WTC11 (cell line): ENCODE measurements at regions not wholly inside any gene's neighbourhood (a gene's known extent, or its start where the extent isn't known, plus 50 kb on each side); places are given as distances from the start of the nearest gene placed in this dataset.

Source experiments
- ATAC-seq: fragments of 200-7000 bp; cut with Tn5 transposase; 2 replicates; pipeline ENCODE4 v1.10.0; 2021; ENCODE audit warnings: mild to moderate bottlenecking, moderate library complexity
- CTCF ChIA-PET: fragments of 300-600 bp; sonication (Branson Sonifier 250); formaldehyde crosslinking; loops from one replicate; lab custom pipeline; 2021; ENCODE audit warnings: antibody characterized with exemption; lab: Charles Lee
- POLR2A ChIA-PET: fragments of 350-600 bp; sonication (Branson Sonifier 250); formaldehyde crosslinking; loops from one replicate; lab custom pipeline; 2021; ENCODE audit warnings: antibody characterized with exemption; lab: Charles Lee
- DNase-seq: peaks from one replicate; pipeline ENCODE4 v3.0.0; 2021; ENCODE audit warnings: low spot score
- H3K27ac Mint-ChIP-seq: 2 replicates; pipeline ENCODE4 v1.8.0; 2021; ENCODE audit warnings: mixed read lengths
- H3K27me3 Mint-ChIP-seq: 2 replicates; pipeline ENCODE4 v1.8.0; 2021; ENCODE audit warnings: low read depth, mild to moderate bottlenecking, moderate library complexity, mixed read lengths
- H3K36me3 Mint-ChIP-seq: 2 replicates; pipeline ENCODE4 v1.8.0; 2021; ENCODE audit warnings: mixed read lengths
- H3K4me1 Mint-ChIP-seq: 2 replicates; pipeline ENCODE4 v1.8.0; 2022; ENCODE audit warnings: mixed read lengths
- H3K4me3 Mint-ChIP-seq: 2 replicates; pipeline ENCODE4 v1.8.0; 2021; ENCODE audit warnings: mild to moderate bottlenecking, moderate library complexity, mixed read lengths
- H3K9me3 Mint-ChIP-seq: 2 replicates; pipeline ENCODE4 v1.8.0; 2021; ENCODE audit warnings: mixed read lengths
- FOXJ3 ChIP-seq: sonication (generic); formaldehyde crosslinking; IDR thresholded peaks from 2 replicates; pipeline ENCODE4 v1.9.0; 2021; ENCODE audit warnings: missing genetic modification reagents, mild to moderate bottlenecking, borderline replicate concordance
- FOXK1 ChIP-seq: sonication (generic); formaldehyde crosslinking; IDR thresholded peaks from 2 replicates; pipeline ENCODE4 v1.8.0; 2022; ENCODE audit warnings: mild to moderate bottlenecking, moderate library complexity, missing genetic modification reagents
- KAT7 ChIP-seq: sonication (generic); formaldehyde crosslinking; IDR thresholded peaks from 2 replicates; pipeline ENCODE4 v1.8.1; 2023; ENCODE audit warnings: missing genetic modification reagents, mild to moderate bottlenecking, borderline replicate concordance
- MYBL2 ChIP-seq: sonication (generic); formaldehyde crosslinking; IDR thresholded peaks from 2 replicates; pipeline ENCODE4 v1.8.1; 2023; ENCODE audit warnings: mild to moderate bottlenecking, moderate library complexity, missing genetic modification reagents
- NFYB ChIP-seq: sonication (generic); formaldehyde crosslinking; conservative IDR thresholded peaks from 2 replicates; pipeline ENCODE4 v1.8.0; 2022; ENCODE audit warnings: low read depth, missing genetic modification reagents
- OVOL2 ChIP-seq: fragments of 250-450 bp; sonication (Bioruptor Pico); IDR thresholded peaks from 2 replicates; pipeline ENCODE4 v1.9.0; 2021; ENCODE audit warnings: mild to moderate bottlenecking, borderline replicate concordance
- PRRX2 ChIP-seq: fragments of 250-450 bp; sonication (Bioruptor Pico); IDR thresholded peaks from 2 replicates; pipeline ENCODE4 v1.8.0; 2021; ENCODE audit warnings: mild to moderate bottlenecking
- RELA ChIP-seq: sonication (generic); formaldehyde crosslinking; IDR thresholded peaks from 2 replicates; pipeline ENCODE4 v1.8.1; 2022; ENCODE audit warnings: missing genetic modification reagents, mild to moderate bottlenecking, borderline replicate concordance
- SMAD3 ChIP-seq: sonication (generic); formaldehyde crosslinking; IDR thresholded peaks from 2 replicates; pipeline ENCODE4 v1.8.0; 2022; ENCODE audit warnings: missing genetic modification reagents, mild to moderate bottlenecking, borderline replicate concordance
- SP1 ChIP-seq: sonication (generic); formaldehyde crosslinking; conservative IDR thresholded peaks from 2 replicates; pipeline ENCODE4 v1.8.1; 2022; ENCODE audit warnings: missing genetic modification reagents
- TP53 ChIP-seq: sonication (generic); formaldehyde crosslinking; IDR thresholded peaks from 2 replicates; pipeline ENCODE4 v1.8.1; 2023; ENCODE audit warnings: mild to moderate bottlenecking, missing genetic modification reagents
- ZBTB21 ChIP-seq: sonication (generic); formaldehyde crosslinking; IDR thresholded peaks from 2 replicates; pipeline ENCODE4 v1.8.1; 2023; ENCODE audit warnings: mild to moderate bottlenecking, missing genetic modification reagents, borderline replicate concordance
- ZNF232 ChIP-seq: sonication (generic); formaldehyde crosslinking; IDR thresholded peaks from 2 replicates; pipeline ENCODE4 v1.8.0; 2022; ENCODE audit warnings: mild to moderate bottlenecking, missing genetic modification reagents
- ZNF317 ChIP-seq: sonication (generic); formaldehyde crosslinking; IDR thresholded peaks from 2 replicates; pipeline ENCODE4 v1.8.1; 2023; ENCODE audit warnings: low read depth, mild to moderate bottlenecking, moderate library complexity, missing genetic modification reagents, borderline replicate concordance
- ZNF671 ChIP-seq: fragments of 250-450 bp; sonication (Bioruptor Pico); IDR thresholded peaks from 2 replicates; pipeline ENCODE4 v1.8.0; 2021; ENCODE audit warnings: mild to moderate bottlenecking
- TF ChIP-seq, protein P1 (sequence below): fragments of 250-450 bp; sonication (Bioruptor Pico); IDR thresholded peaks from 2 replicates; pipeline ENCODE4 v1.9.0; 2021; ENCODE audit warnings: mild to moderate bottlenecking, borderline replicate concordance
- TF ChIP-seq, protein P2 (sequence below): sonication (generic); formaldehyde crosslinking; IDR thresholded peaks from 2 replicates; pipeline ENCODE4 v1.8.0; 2023; ENCODE audit warnings: missing genetic modification reagents, mild to moderate bottlenecking, borderline replicate concordance
- TF ChIP-seq, protein P3 (sequence below): sonication (generic); formaldehyde crosslinking; IDR thresholded peaks from 2 replicates; pipeline ENCODE4 v1.8.1; 2022; ENCODE audit warnings: missing genetic modification reagents, borderline replicate concordance
- TF ChIP-seq, protein P4 (sequence below): sonication (generic); formaldehyde crosslinking; IDR thresholded peaks from 2 replicates; pipeline ENCODE4 v1.8.0; 2022; ENCODE audit warnings: mild to moderate bottlenecking, missing genetic modification reagents
- TF ChIP-seq, protein P5 (sequence below): sonication (generic); formaldehyde crosslinking; IDR thresholded peaks from 2 replicates; pipeline ENCODE4 v1.8.1; 2022; ENCODE audit warnings: mild to moderate bottlenecking, missing genetic modification reagents, moderate library complexity, borderline replicate concordance
- TF ChIP-seq, protein P6 (sequence below): fragments of 250-450 bp; sonication (Bioruptor Pico); IDR thresholded peaks from 2 replicates; pipeline ENCODE4 v1.9.0; 2021; ENCODE audit warnings: mild to moderate bottlenecking

DNA sequence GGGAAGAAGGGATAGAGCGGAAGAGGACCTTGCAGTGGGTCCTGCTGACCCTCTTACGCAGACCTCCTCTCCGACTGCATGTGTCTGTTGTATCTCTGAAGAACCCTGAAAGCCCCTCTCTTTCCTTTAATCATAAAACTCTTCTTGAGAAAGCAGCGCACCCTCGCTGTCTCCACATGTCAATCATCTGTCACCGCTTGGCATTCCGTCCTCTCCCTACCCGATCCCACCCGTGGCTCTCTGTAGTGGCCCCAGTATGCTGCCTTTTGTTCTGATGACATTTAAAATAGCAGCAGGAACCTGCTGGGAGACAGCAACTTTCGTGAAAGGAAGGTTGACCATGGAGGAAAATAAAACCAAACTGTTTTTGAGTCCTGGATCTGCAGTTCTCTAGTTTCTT, 582.9 kb upstream of the SALL3 start:
- DNase-seq: no peak

DNA sequence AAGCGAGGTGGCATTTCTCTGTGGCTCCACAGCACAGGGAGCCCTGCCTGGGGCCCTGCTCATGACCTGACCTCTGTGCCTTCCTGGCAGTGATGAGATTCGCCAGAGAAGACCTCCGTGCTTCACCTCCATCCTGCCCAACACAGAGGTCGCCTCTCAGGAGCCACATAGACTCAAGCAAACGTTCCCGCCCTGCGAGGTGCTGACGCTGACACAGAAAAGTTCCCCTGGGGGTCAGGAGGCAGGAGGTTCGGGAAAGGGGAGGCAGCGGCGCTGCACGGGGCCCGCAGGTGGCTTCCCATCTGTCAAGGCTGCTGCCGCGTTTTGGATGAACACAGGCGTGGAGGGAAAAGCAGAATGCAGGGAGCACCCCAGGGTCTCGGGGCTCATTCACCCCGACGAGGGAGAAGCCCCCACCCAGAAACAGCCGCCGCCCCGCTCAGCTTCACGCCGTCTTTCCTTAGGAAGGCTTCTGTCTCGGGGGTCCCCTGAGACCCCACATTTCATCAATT, 579.6 kb upstream of the SALL3 start:
- Mint-ChIP-seq H3K9me3 (peaks cover 24% of the 10 kb centered on the region), H3K27ac (no peak overlapping the region), H3K4me1 (no peaks in the 10 kb centered on the region), H3K4me3 (no peak overlapping the region), H3K27me3 (peaks cover 12% of the 10 kb centered on the region), H3K36me3 (peaks cover 27% of the 10 kb centered on the region)
- ATAC-seq: no peak
- ChIA-PET POLR2A (no interaction called here), CTCF (no interaction called here)
- DNase-seq: no peak
- TF ChIP-seq, protein P1, sequence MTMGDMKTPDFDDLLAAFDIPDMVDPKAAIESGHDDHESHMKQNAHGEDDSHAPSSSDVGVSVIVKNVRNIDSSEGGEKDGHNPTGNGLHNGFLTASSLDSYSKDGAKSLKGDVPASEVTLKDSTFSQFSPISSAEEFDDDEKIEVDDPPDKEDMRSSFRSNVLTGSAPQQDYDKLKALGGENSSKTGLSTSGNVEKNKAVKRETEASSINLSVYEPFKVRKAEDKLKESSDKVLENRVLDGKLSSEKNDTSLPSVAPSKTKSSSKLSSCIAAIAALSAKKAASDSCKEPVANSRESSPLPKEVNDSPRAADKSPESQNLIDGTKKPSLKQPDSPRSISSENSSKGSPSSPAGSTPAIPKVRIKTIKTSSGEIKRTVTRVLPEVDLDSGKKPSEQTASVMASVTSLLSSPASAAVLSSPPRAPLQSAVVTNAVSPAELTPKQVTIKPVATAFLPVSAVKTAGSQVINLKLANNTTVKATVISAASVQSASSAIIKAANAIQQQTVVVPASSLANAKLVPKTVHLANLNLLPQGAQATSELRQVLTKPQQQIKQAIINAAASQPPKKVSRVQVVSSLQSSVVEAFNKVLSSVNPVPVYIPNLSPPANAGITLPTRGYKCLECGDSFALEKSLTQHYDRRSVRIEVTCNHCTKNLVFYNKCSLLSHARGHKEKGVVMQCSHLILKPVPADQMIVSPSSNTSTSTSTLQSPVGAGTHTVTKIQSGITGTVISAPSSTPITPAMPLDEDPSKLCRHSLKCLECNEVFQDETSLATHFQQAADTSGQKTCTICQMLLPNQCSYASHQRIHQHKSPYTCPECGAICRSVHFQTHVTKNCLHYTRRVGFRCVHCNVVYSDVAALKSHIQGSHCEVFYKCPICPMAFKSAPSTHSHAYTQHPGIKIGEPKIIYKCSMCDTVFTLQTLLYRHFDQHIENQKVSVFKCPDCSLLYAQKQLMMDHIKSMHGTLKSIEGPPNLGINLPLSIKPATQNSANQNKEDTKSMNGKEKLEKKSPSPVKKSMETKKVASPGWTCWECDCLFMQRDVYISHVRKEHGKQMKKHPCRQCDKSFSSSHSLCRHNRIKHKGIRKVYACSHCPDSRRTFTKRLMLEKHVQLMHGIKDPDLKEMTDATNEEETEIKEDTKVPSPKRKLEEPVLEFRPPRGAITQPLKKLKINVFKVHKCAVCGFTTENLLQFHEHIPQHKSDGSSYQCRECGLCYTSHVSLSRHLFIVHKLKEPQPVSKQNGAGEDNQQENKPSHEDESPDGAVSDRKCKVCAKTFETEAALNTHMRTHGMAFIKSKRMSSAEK (CRISPR knock-in tag): no peak
- TF ChIP-seq ZNF232 (CRISPR knock-in tag) (no peak), KAT7 (CRISPR knock-in tag) (no peak), ZNF671 (CRISPR knock-in tag) (no peak), ZBTB21 (CRISPR knock-in tag) (no peak), ZNF317 (CRISPR knock-in tag) (no peak), FOXJ3 (CRISPR knock-in tag) (no peak), FOXK1 (CRISPR knock-in tag) (no peak), SP1 (CRISPR knock-in tag) (no peak), NFYB (no peak), MYBL2 (CRISPR knock-in tag) (no peak)
- TF ChIP-seq, protein P2, sequence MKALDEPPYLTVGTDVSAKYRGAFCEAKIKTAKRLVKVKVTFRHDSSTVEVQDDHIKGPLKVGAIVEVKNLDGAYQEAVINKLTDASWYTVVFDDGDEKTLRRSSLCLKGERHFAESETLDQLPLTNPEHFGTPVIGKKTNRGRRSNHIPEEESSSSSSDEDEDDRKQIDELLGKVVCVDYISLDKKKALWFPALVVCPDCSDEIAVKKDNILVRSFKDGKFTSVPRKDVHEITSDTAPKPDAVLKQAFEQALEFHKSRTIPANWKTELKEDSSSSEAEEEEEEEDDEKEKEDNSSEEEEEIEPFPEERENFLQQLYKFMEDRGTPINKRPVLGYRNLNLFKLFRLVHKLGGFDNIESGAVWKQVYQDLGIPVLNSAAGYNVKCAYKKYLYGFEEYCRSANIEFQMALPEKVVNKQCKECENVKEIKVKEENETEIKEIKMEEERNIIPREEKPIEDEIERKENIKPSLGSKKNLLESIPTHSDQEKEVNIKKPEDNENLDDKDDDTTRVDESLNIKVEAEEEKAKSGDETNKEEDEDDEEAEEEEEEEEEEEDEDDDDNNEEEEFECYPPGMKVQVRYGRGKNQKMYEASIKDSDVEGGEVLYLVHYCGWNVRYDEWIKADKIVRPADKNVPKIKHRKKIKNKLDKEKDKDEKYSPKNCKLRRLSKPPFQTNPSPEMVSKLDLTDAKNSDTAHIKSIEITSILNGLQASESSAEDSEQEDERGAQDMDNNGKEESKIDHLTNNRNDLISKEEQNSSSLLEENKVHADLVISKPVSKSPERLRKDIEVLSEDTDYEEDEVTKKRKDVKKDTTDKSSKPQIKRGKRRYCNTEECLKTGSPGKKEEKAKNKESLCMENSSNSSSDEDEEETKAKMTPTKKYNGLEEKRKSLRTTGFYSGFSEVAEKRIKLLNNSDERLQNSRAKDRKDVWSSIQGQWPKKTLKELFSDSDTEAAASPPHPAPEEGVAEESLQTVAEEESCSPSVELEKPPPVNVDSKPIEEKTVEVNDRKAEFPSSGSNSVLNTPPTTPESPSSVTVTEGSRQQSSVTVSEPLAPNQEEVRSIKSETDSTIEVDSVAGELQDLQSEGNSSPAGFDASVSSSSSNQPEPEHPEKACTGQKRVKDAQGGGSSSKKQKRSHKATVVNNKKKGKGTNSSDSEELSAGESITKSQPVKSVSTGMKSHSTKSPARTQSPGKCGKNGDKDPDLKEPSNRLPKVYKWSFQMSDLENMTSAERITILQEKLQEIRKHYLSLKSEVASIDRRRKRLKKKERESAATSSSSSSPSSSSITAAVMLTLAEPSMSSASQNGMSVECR (CRISPR knock-in tag): no peak
- TF ChIP-seq, protein P3, sequence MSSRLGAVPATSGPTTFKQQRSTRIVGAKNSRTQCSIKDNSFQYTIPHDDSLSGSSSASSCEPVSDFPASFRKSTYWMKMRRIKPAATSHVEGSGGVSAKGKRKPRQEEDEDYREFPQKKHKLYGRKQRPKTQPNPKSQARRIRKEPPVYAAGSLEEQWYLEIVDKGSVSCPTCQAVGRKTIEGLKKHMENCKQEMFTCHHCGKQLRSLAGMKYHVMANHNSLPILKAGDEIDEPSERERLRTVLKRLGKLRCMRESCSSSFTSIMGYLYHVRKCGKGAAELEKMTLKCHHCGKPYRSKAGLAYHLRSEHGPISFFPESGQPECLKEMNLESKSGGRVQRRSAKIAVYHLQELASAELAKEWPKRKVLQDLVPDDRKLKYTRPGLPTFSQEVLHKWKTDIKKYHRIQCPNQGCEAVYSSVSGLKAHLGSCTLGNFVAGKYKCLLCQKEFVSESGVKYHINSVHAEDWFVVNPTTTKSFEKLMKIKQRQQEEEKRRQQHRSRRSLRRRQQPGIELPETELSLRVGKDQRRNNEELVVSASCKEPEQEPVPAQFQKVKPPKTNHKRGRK (CRISPR knock-in tag): no peak
- TF ChIP-seq, protein P4, sequence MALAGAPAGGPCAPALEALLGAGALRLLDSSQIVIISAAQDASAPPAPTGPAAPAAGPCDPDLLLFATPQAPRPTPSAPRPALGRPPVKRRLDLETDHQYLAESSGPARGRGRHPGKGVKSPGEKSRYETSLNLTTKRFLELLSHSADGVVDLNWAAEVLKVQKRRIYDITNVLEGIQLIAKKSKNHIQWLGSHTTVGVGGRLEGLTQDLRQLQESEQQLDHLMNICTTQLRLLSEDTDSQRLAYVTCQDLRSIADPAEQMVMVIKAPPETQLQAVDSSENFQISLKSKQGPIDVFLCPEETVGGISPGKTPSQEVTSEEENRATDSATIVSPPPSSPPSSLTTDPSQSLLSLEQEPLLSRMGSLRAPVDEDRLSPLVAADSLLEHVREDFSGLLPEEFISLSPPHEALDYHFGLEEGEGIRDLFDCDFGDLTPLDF (CRISPR knock-in tag): no peak

More for the DNA sequence above, 582.9 kb upstream of the SALL3 start:
- Mint-ChIP-seq H3K4me3 (no peak overlapping the region), H3K4me1 (no peaks in the 10 kb centered on the region), H3K27me3 (peaks cover 10% of the 10 kb centered on the region), H3K9me3 (peaks cover 37% of the 10 kb centered on the region), H3K36me3 (peaks cover 21% of the 10 kb centered on the region), H3K27ac (no peak overlapping the region)
- POLR2A ChIA-PET: no interaction called here
- CTCF ChIA-PET: no interaction called here
- ATAC-seq: no peak
- TF ChIP-seq RELA (CRISPR knock-in tag) (no peak), PRRX2 (CRISPR knock-in tag) (no peak), SMAD3 (CRISPR knock-in tag) (no peak), TP53 (no peak), OVOL2 (CRISPR knock-in tag) (no peak)
- TF ChIP-seq, protein P5, sequence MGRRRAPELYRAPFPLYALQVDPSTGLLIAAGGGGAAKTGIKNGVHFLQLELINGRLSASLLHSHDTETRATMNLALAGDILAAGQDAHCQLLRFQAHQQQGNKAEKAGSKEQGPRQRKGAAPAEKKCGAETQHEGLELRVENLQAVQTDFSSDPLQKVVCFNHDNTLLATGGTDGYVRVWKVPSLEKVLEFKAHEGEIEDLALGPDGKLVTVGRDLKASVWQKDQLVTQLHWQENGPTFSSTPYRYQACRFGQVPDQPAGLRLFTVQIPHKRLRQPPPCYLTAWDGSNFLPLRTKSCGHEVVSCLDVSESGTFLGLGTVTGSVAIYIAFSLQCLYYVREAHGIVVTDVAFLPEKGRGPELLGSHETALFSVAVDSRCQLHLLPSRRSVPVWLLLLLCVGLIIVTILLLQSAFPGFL (CRISPR knock-in tag): no peak
- TF ChIP-seq, protein P6, sequence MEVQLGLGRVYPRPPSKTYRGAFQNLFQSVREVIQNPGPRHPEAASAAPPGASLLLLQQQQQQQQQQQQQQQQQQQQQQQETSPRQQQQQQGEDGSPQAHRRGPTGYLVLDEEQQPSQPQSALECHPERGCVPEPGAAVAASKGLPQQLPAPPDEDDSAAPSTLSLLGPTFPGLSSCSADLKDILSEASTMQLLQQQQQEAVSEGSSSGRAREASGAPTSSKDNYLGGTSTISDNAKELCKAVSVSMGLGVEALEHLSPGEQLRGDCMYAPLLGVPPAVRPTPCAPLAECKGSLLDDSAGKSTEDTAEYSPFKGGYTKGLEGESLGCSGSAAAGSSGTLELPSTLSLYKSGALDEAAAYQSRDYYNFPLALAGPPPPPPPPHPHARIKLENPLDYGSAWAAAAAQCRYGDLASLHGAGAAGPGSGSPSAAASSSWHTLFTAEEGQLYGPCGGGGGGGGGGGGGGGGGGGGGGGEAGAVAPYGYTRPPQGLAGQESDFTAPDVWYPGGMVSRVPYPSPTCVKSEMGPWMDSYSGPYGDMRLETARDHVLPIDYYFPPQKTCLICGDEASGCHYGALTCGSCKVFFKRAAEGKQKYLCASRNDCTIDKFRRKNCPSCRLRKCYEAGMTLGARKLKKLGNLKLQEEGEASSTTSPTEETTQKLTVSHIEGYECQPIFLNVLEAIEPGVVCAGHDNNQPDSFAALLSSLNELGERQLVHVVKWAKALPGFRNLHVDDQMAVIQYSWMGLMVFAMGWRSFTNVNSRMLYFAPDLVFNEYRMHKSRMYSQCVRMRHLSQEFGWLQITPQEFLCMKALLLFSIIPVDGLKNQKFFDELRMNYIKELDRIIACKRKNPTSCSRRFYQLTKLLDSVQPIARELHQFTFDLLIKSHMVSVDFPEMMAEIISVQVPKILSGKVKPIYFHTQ (CRISPR knock-in tag): no peak
